GM12873 (cell line): ENCODE measurements at regions not wholly inside any gene's neighbourhood (a gene's known extent, or its start where the extent isn't known, plus 50 kb on each side); places are given as distances from the start of the nearest gene placed in this dataset.

ENCODE experiments used
- CTCF ChIP-seq: IDR thresholded peaks from 2 replicates; pipeline ENCODE4 v1.5.1; 2012; ENCODE audit warnings: low read depth, mild to moderate bottlenecking, moderate library complexity, low read length, control low read depth; ENCODE audit not compliant: insufficient read depth; ENCODE audit errors: missing control alignments

DNA sequence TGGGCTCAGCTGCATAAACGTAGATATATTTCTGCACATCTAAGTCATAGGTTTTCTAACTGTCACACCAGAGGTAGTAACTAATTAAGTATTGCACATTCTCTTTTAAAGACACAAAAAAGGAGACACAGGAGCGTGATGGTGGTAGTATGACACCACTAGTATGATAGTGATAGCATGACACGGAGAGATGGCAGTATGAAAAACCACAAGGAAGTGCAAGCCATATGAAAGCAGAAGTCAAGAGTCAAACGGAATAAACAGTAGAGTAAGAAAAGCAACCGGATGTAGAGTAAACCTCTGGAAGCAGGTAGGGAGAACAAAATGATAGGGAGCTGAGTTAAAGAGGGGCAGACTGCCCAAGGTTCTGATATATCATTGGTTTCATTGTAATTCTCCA is 382.2 kb upstream of the INTU start:
- no peak for TF ChIP-seq CTCF

GRCh38 chr4:127251423-127251822 is 381.3 kb upstream of the INTU start:
- TF ChIP-seq CTCF, result no peak

- TF ChIP-seq CTCF, result no peak
These were observed 376.3 kb upstream of the INTU start for GRCh38 chr4:127256500-127256899.

- no peak for TF ChIP-seq CTCF
These were observed 371.3 kb upstream of the INTU start for GRCh38 chr4:127261476-127261875.

GRCh38 chr4:127268367-127268766 is 364.4 kb upstream of the INTU start:
- TF ChIP-seq CTCF, result no peak

DNA sequence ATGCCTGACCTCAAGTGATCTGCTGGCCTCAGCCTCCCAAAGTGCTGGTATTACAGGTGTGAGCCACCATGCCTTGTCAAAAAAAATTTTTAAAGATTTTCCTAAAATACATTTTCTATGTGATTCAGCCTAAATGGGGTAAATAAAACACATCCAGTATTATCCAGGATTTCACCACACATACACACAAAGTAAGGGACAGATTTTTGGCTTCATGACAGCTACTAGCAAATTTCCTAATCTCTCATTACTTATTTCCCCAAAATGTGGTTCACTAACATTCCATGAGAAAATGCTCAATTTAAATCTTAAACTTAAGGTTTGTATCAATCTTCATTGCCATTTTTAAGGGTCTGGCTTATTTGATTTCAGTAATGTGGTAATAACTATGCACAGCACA is 348.5 kb upstream of the INTU start:
- TF ChIP-seq CTCF, result no peak

GRCh38 chr4:127291316-127291715 is 341.4 kb upstream of the INTU start:
- TF ChIP-seq CTCF, result no peak
